NCI-H1930 (cell line): ENCODE measurements at regions not wholly inside any gene's neighbourhood (a gene's known extent, or its start where the extent isn't known, plus 50 kb on each side); places are given as distances from the start of the nearest gene placed in this dataset.
"Not testable (repeated sequence)": the region's sequence is repeated elsewhere in the genome, so short reads cannot be mapped to it uniquely, and the experiment has no call there.

ENCODE experiments used
- DNase-seq, 2 experiments: peaks; one replicate each; lab custom pipeline; 2025; lab: John Stamatoyannopoulos, UW

- DNase-seq: no peak
These were observed 108.1 kb downstream of the MAP3K21 start for GRCh38 chr1:233435622-233436021.

- DNase-seq: no peak
These were observed 112.2 kb downstream of the MAP3K21 start for GRCh38 chr1:233439721-233440120.

GRCh38 chr1:233440951-233441401, 113.5 kb downstream of the MAP3K21 start:
- peak; percentile 6 to 47 for DNase-seq

GRCh38 chr1:233442026-233442780, 114.7 kb downstream of the MAP3K21 start:
- no peak for DNase-seq

- no peak for DNase-seq
These were observed 115.7 kb downstream of the MAP3K21 start for GRCh38 chr1:233443040-233443760.

GRCh38 chr1:233444484-233444883, 117.0 kb downstream of the MAP3K21 start:
- DNase-seq: no peak

GRCh38 chr1:233445737-233446136, 118.2 kb downstream of the MAP3K21 start:
- no peak for DNase-seq

- no peak for DNase-seq
These were observed 119.4 kb downstream of the MAP3K21 start for GRCh38 chr1:233446935-233447334.

- no peak for DNase-seq
These were observed 120.7 kb downstream of the MAP3K21 start for GRCh38 chr1:233448109-233448689.

- no peak for DNase-seq
These were observed 125.2 kb downstream of the MAP3K21 start for GRCh38 chr1:233452724-233453123.

GRCh38 chr1:233453433-233454200, 126.1 kb downstream of the MAP3K21 start:
- DNase-seq: no peak

GRCh38 chr1:233459470-233459945, 132.0 kb downstream of the MAP3K21 start:
- no peak for DNase-seq

- no peak for DNase-seq
These were observed 132.4 kb downstream of the MAP3K21 start for GRCh38 chr1:233459968-233460367.

GRCh38 chr1:233460692-233461091, 133.2 kb downstream of the MAP3K21 start:
- DNase-seq: no peak

- no peak for DNase-seq
These were observed 134.3 kb downstream of the MAP3K21 start for GRCh38 chr1:233461847-233462246.

- no peak for DNase-seq
These were observed 135.8 kb downstream of the MAP3K21 start for GRCh38 chr1:233463333-233463732.

- DNase-seq: no peak
These were observed 138.3 kb downstream of the MAP3K21 start for GRCh38 chr1:233465745-233466343.

- DNase-seq: no peak
These were observed 143.0 kb upstream of the KCNK1 start for GRCh38 chr1:233470741-233471499.

GRCh38 chr1:233471851-233472250, 142.1 kb upstream of the KCNK1 start:
- DNase-seq: not testable (repeated sequence)

- DNase-seq: not testable (repeated sequence)
These were observed 141.1 kb upstream of the KCNK1 start for GRCh38 chr1:233472796-233473195.
